A673 (cell line): ENCODE measurements at regions not wholly inside any gene's neighbourhood (a gene's known extent, or its start where the extent isn't known, plus 50 kb on each side); places are given as distances from the start of the nearest gene placed in this dataset.

ENCODE experiments used
- BruUV-seq: library from RNA; stranded (reverse); fragments of 400-500 nt; replicated peaks from 2 replicates; lab custom pipeline; 2021; lab: Mats Ljungman, UMichigan
- CTCF ChIA-PET: fragments of 300-600 bp; sonication (Branson Sonifier 250); formaldehyde crosslinking; loops from one replicate; lab custom pipeline; 2022; ENCODE audit warnings: antibody characterized with exemption; lab: Charles Lee
- POLR2A ChIA-PET: fragments of 300-600 bp; sonication (Branson Sonifier 250); formaldehyde crosslinking; loops from one replicate; lab custom pipeline; 2022; ENCODE audit warnings: antibody characterized with exemption; ENCODE audit not compliant: low non-redundant PET; lab: Charles Lee
- DNase-seq: peaks from one replicate; pipeline ENCODE4 v3.0.0-alpha.2; 2015; ENCODE audit warnings: low spot score
- H3K27ac ChIP-seq: fragments of 200-600 bp; sonication (generic); 2 replicates; pipeline ENCODE4 v1.5.1; 2016; ENCODE audit warnings: mixed run types, low read depth, mild to moderate bottlenecking, mixed read lengths, antibody characterized with exemption, low read length; ENCODE audit not compliant: poor library complexity, severe bottlenecking
- H3K27me3 ChIP-seq: fragments of 200-600 bp; sonication (generic); replicated peaks from 2 replicates; pipeline ENCODE4 v1.6.1; 2017; ENCODE audit warnings: mixed run types, low read depth, mild to moderate bottlenecking, mixed read lengths, antibody characterized with exemption, low read length; ENCODE audit not compliant: insufficient read depth, poor library complexity
- H3K36me3 ChIP-seq: fragments of 200-600 bp; sonication (generic); 2 replicates; pipeline ENCODE4 v1.6.1; 2016; ENCODE audit warnings: mixed run types, mild to moderate bottlenecking, mixed read lengths, antibody characterized with exemption, low read length; ENCODE audit not compliant: insufficient read depth, poor library complexity, severe bottlenecking
- H3K4me1 ChIP-seq: fragments of 200-600 bp; sonication (generic); 2 replicates; pipeline ENCODE4 v1.6.1; 2017; ENCODE audit warnings: mixed run types, mild to moderate bottlenecking, mixed read lengths, antibody characterized with exemption, low read length; ENCODE audit not compliant: insufficient read depth, poor library complexity, severe bottlenecking
- H3K4me3 ChIP-seq: fragments of 200-600 bp; sonication (generic); 2 replicates; pipeline ENCODE4 v1.5.1; 2016; ENCODE audit warnings: low read depth, mixed run types, mild to moderate bottlenecking, mixed read lengths, low read length; ENCODE audit not compliant: poor library complexity, severe bottlenecking
- H3K9me3 ChIP-seq: fragments of 200-600 bp; sonication (generic); 2 replicates; pipeline ENCODE4 v1.6.1; 2016; ENCODE audit warnings: mixed run types, low read depth, mild to moderate bottlenecking, mixed read lengths, antibody characterized with exemption, low read length; ENCODE audit not compliant: poor library complexity, severe bottlenecking
- EZH2 ChIP-seq: fragments of 200-600 bp; sonication (generic); IDR thresholded peaks from 2 replicates; pipeline ENCODE4 v1.6.1; 2017; ENCODE audit warnings: borderline replicate concordance, low read depth, mild to moderate bottlenecking, mixed read lengths, antibody characterized with exemption, low read length; ENCODE audit not compliant: poor library complexity, severe bottlenecking
- intact Hi-C: fragments of 100-400 bp; cut with micrococcal nuclease; formaldehyde crosslinking; loops from one replicate; pipeline ENCODE4 v1.10.0; 2022; ENCODE audit not compliant: unreplicated experiment
- TF ChIP-seq, protein P1 (sequence below): fragments of 300-800, 200-600 bp; sonication (generic); conservative IDR thresholded peaks from 2 replicates; pipeline ENCODE4 v1.5.1; 2017; ENCODE audit warnings: low read depth, mild to moderate bottlenecking, antibody characterized with exemption, low read length, moderate library complexity, mixed read lengths

DNA sequence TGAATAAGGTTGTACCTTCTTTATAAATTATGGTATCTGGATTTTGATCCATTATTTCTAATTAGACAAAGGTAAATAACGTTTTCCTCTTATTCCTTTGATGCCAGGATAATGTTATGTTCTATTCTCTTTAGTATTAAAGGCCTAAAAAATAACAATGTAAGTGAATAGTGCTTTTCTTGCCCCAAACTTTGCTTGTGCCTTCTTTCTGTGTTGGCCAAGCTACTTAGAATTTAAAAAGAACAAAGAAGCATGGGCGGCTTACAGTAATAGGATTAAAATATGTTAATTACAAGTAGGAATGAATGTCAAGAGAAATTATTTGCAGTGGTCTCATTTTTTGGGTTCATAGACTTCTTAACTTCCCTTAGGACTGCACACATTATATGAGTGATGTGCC lies 105.0 kb upstream of the FSIP2 start:
- no TSS peak for BruUV-seq
- DNase-seq, result no peak
- ChIA-PET POLR2A (no interaction called here), CTCF (no interaction called here)
- no peak for TF ChIP-seq EZH2
- TF ChIP-seq, protein P1, sequence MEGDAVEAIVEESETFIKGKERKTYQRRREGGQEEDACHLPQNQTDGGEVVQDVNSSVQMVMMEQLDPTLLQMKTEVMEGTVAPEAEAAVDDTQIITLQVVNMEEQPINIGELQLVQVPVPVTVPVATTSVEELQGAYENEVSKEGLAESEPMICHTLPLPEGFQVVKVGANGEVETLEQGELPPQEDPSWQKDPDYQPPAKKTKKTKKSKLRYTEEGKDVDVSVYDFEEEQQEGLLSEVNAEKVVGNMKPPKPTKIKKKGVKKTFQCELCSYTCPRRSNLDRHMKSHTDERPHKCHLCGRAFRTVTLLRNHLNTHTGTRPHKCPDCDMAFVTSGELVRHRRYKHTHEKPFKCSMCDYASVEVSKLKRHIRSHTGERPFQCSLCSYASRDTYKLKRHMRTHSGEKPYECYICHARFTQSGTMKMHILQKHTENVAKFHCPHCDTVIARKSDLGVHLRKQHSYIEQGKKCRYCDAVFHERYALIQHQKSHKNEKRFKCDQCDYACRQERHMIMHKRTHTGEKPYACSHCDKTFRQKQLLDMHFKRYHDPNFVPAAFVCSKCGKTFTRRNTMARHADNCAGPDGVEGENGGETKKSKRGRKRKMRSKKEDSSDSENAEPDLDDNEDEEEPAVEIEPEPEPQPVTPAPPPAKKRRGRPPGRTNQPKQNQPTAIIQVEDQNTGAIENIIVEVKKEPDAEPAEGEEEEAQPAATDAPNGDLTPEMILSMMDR, result no peak
- no peaks in the 10 kb centered on the region for H3K36me3 ChIP-seq
- intact Hi-C loops, result no loop called here
- no peak overlapping the region for H3K27ac ChIP-seq
- H3K4me1 ChIP-seq, result no peaks in the 10 kb centered on the region
- no peak overlapping the region for H3K4me3 ChIP-seq
- no peaks in the 10 kb centered on the region for H3K27me3 ChIP-seq
- no peaks in the 10 kb centered on the region for H3K9me3 ChIP-seq

DNA sequence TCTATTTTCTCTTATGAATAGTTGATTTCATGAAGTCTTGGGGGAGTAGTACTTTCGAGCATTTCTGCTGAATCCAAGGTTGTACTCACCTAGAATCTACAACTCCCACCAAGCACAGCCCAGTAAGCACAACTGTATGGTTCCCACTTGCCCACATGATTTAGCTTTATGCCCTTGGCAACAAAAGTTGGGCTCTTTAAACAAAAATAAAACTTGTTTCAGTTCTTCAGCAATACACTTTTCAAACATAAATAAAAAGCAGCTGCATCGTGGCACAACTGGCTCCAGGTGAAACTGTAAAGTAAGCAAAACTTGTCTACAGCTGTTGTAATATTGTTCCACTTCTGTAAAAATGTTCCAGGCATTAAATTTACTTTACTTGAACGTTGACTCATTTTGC lies 99.8 kb upstream of the FSIP2 start:
- H3K4me3 ChIP-seq, result no peak overlapping the region
- no peaks in the 10 kb centered on the region for H3K27me3 ChIP-seq
- no peaks in the 10 kb centered on the region for H3K4me1 ChIP-seq
- no peak for DNase-seq
- no peak overlapping the region for H3K27ac ChIP-seq
- ChIA-PET POLR2A (no interaction called here), CTCF (no interaction called here)
- intact Hi-C loops, result no loop called here
- BruUV-seq, result no TSS peak
- H3K36me3 ChIP-seq, result no peaks in the 10 kb centered on the region
- no peak for TF ChIP-seq EZH2
- TF ChIP-seq, protein P1, result no peak
- H3K9me3 ChIP-seq, result no peaks in the 10 kb centered on the region

DNA sequence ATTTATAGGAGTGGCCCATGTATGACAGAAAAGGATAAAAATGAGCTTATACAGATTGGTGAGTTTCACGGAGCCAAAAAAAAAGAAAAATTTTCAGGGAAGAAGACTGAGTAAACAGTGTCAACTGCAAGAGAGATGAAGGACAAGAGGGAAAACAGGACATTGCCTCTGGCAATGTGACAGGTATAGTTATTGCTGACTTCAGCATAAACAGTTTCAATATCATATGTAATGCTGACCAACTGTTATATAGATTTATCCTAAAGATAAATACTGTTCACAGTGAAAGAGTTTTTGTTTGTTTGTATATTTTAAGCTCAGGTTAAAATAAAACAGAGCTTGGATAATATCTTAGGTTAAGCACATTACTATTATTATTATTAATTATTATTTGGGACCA lies 98.0 kb upstream of the FSIP2 start:
- no TSS peak for BruUV-seq
- CTCF ChIA-PET, result interaction anchor here (1.0 kb wide), 1 partner anchor 11 kb away, joined by 12 read pairs; no protein-coding TSS in a partner anchor
- POLR2A ChIA-PET, result no interaction called here

More for the DNA sequence above, 98.0 kb upstream of the FSIP2 start:
- intact Hi-C loops, result no loop called here
- no peaks in the 10 kb centered on the region for H3K36me3 ChIP-seq
- no peaks in the 10 kb centered on the region for H3K4me1 ChIP-seq
- no peaks in the 10 kb centered on the region for H3K9me3 ChIP-seq
- no peak overlapping the region for H3K27ac ChIP-seq
- no peak for DNase-seq
- TF ChIP-seq, protein P1, result no peak
- no peak for TF ChIP-seq EZH2
- no peak overlapping the region for H3K4me3 ChIP-seq
- no peaks in the 10 kb centered on the region for H3K27me3 ChIP-seq
